ENCODE measurements at regions not wholly inside any gene's neighbourhood (a gene's known extent, or its start where the extent isn't known, plus 50 kb on each side); places are given as distances from the start of the nearest gene placed in this dataset.

DNA sequence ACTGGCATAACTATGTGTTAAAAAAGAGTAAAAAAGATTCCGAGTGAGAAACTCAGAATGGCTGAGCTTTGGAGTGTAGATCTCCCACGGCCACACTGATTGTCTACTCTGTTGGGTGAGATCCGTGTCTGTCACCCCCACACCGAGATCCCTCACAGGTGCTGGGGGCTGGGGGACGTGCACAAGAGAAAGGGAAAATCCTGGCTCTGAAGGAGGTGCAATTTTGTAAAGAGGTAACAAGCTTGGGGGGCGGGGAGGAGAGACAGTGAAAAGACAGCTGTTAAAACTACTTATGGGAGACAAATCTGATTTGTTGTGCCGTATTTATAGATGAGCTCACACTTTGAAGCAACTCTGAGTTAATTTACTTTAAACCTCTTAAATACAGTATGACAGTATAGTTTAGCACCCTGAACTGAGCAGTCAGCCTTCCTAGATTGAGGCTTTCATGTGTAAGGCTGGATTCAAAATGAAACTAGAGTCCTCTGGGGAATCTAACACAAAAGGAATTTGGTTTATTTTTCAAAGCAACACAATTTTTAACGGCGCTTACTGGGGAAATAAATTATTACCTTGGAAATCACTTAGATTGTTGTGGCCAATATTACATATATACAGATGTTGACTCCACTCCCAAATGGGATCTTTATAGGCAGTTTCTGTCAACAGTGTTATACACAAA lies 167.4 kb upstream of the RGS6 start:
- TF ChIP-seq, protein P1, sequence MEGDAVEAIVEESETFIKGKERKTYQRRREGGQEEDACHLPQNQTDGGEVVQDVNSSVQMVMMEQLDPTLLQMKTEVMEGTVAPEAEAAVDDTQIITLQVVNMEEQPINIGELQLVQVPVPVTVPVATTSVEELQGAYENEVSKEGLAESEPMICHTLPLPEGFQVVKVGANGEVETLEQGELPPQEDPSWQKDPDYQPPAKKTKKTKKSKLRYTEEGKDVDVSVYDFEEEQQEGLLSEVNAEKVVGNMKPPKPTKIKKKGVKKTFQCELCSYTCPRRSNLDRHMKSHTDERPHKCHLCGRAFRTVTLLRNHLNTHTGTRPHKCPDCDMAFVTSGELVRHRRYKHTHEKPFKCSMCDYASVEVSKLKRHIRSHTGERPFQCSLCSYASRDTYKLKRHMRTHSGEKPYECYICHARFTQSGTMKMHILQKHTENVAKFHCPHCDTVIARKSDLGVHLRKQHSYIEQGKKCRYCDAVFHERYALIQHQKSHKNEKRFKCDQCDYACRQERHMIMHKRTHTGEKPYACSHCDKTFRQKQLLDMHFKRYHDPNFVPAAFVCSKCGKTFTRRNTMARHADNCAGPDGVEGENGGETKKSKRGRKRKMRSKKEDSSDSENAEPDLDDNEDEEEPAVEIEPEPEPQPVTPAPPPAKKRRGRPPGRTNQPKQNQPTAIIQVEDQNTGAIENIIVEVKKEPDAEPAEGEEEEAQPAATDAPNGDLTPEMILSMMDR (IDR thresholded peaks at IDR 0.05), result no peak
- no peak for TF ChIP-seq POLR2A (IDR thresholded peaks at IDR 0.05; ENCODE audit: low read depth)
- no peak for TF ChIP-seq POLR2AphosphoS5 (IDR thresholded peaks at IDR 0.05)
- no peak for TF ChIP-seq EP300 (IDR thresholded peaks at IDR 0.05)

All from esophagus muscularis mucosa (tissue), 4 donors.